GM06990 (cell line): ENCODE measurements at regions not wholly inside any gene's neighbourhood (a gene's known extent, or its start where the extent isn't known, plus 50 kb on each side); places are given as distances from the start of the nearest gene placed in this dataset.
"Not testable (repeated sequence)": the region's sequence is repeated elsewhere in the genome, so short reads cannot be mapped to it uniquely, and the experiment has no call there.

ENCODE experiments used
- DNase-seq: peaks from one replicate; pipeline ENCODE4 v3.0.0-alpha.2; 2011; ENCODE audit not compliant: insufficient read length; ENCODE audit errors: extremely low read depth
- H3K27me3 ChIP-seq: replicated peaks from 2 replicates; pipeline ENCODE4 v1.6.0; 2011; ENCODE audit warnings: low read length; ENCODE audit not compliant: control insufficient read depth, insufficient read depth
- H3K36me3 ChIP-seq: 2 replicates; pipeline ENCODE4 v1.5.1; 2011; ENCODE audit warnings: low read length; ENCODE audit not compliant: control insufficient read depth, insufficient read depth
- H3K4me3 ChIP-seq: replicated peaks from 2 replicates; pipeline ENCODE4 v1.5.1; 2011; ENCODE audit warnings: low read depth, mild to moderate bottlenecking, control low read depth, low read length
- CTCF ChIP-seq: IDR thresholded peaks from 2 replicates; pipeline ENCODE4 v1.5.1; 2011; ENCODE audit warnings: low read length, control low read depth, mild to moderate bottlenecking, inconsistent platforms; ENCODE audit not compliant: insufficient read depth, poor library complexity, severe bottlenecking

DNA sequence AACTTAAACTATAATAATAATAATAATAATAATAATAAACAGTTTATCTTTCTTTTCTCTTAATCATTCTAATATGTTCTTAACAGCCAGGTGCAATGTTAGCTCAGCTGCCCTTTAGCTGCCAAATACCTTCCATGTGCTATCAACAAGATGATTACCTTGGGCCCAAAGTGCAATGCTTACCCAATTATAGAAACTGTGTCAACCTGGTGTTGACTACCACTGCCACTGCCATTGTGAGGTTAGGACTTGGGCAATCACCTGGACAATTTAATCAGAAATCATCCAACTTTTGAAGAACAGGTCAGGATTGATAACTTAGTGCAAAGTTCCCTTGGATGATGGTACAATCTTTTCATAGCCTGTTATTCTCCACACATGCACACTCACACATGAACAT is 371.8 kb upstream of the SALL1 start:
- no peak for DNase-seq
- Histone ChIP-seq H3K36me3 (no peaks in the 10 kb centered on the region), H3K4me3 (no peak overlapping the region), H3K27me3 (no peaks in the 10 kb centered on the region)
- no peak for TF ChIP-seq CTCF

- H3K4me3 ChIP-seq, DNase-seq, H3K27me3 ChIP-seq, H3K36me3 ChIP-seq: not testable (repeated sequence)
Measured at GRCh38 chr16:51516960-51517359, 365.9 kb upstream of the SALL1 start.

GRCh38 chr16:51510416-51510815 is 359.3 kb upstream of the SALL1 start:
- Histone ChIP-seq H3K27me3 (no peaks in the 10 kb centered on the region), H3K4me3 (no peak overlapping the region), H3K36me3 (no peaks in the 10 kb centered on the region)
- TF ChIP-seq CTCF = no peak
- DNase-seq = no peak

- Histone ChIP-seq H3K27me3 (no peaks in the 10 kb centered on the region), H3K36me3 (no peaks in the 10 kb centered on the region), H3K4me3 (no peak overlapping the region)
- no peak for DNase-seq
- TF ChIP-seq CTCF = no peak
Measured at GRCh38 chr16:51509336-51509735, 358.3 kb upstream of the SALL1 start.

GRCh38 chr16:51508490-51509212 is 357.6 kb upstream of the SALL1 start:
- H3K27me3 ChIP-seq = no peaks in the 10 kb centered on the region
- TF ChIP-seq CTCF = no peak
- H3K4me3 ChIP-seq = no peak overlapping the region
- no peak for DNase-seq
- no peaks in the 10 kb centered on the region for H3K36me3 ChIP-seq

DNA sequence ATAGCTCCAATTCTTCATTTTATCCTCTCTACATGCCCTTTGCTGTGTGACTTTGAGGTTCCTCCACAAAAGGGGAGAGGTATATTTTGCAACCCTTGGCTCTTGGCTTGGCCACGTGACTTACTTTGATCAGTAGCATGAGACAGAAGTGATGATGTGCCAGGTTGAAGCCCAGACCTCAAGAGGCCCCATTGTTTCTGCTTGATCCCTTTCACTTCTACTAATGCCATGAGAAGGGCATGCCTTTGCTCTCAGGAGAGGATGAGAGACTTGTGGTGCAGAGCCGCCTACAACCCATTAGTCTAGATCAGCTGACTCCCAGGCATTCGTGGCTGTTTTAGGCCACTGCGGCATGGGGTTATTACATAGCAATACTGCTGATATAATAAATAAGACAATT is 356.2 kb upstream of the SALL1 start:
- no peaks in the 10 kb centered on the region for H3K27me3 ChIP-seq
- H3K36me3 ChIP-seq = no peaks in the 10 kb centered on the region
- TF ChIP-seq CTCF = no peak
- no peak for DNase-seq
- no peak overlapping the region for H3K4me3 ChIP-seq
